ENCODE measurements at regions not wholly inside any gene's neighbourhood (a gene's known extent, or its start where the extent isn't known, plus 50 kb on each side); places are given as distances from the start of the nearest gene placed in this dataset.

- no peak for TF ChIP-seq CTCF (conservative IDR thresholded peaks at IDR 0.05; ENCODE audit: low read length)
- no peak for TF ChIP-seq EZH2phosphoT487 (IDR thresholded peaks at IDR 0.05; ENCODE audit: borderline replicate concordance)
These were observed 88.7 kb upstream of the EFEMP1 start for GRCh38 chr2:56012221-56012765.
